HUES6 (cell line): ENCODE measurements at regions not wholly inside any gene's neighbourhood (a gene's known extent, or its start where the extent isn't known, plus 50 kb on each side); places are given as distances from the start of the nearest gene placed in this dataset.

Experiments used
- H3K27ac ChIP-seq: 2 replicates; pipeline ENCODE4 v1.7.0; 2013; ENCODE audit warnings: low read depth, mild to moderate bottlenecking, low read length, inconsistent platforms
- H3K27me3 ChIP-seq: 2 replicates; pipeline ENCODE4 v1.6.1; 2013; ENCODE audit warnings: low read length; ENCODE audit not compliant: control insufficient read depth, insufficient read depth
- H3K36me3 ChIP-seq: 2 replicates; pipeline ENCODE4 v1.6.1; 2013; ENCODE audit warnings: low read length; ENCODE audit not compliant: control insufficient read depth, insufficient read depth
- H3K4me1 ChIP-seq: 2 replicates; pipeline ENCODE4 v1.6.1; 2013; ENCODE audit warnings: low read length; ENCODE audit not compliant: control insufficient read depth, insufficient read depth
- H3K4me3 ChIP-seq: 2 replicates; pipeline ENCODE4 v1.5.1; 2013; ENCODE audit warnings: low read depth, low read length
- H3K9ac ChIP-seq: one replicate; pipeline ENCODE4 v1.6.1; 2013; ENCODE audit warnings: mild to moderate bottlenecking, low read length
- H3K9me3 ChIP-seq: 2 replicates; pipeline ENCODE4 v1.6.1; 2013; ENCODE audit warnings: low read depth, low read length; ENCODE audit not compliant: control insufficient read depth, insufficient read depth

- H3K4me1 ChIP-seq: peaks cover 12% of the 10 kb centered on the region; the same call in 1 of the 2 replicates
- H3K27ac ChIP-seq: no peak overlapping the region
- no peaks in the 10 kb centered on the region for H3K27me3 ChIP-seq
- H3K36me3 ChIP-seq: no peaks in the 10 kb centered on the region
- no peak overlapping the region for H3K4me3 ChIP-seq
- no peak overlapping the region for H3K9ac ChIP-seq
- H3K9me3 ChIP-seq: peaks cover 19% of the 10 kb centered on the region
Observed at GRCh38 chr20:60274717-60275116, 316.5 kb downstream of the CDH26 start.

DNA sequence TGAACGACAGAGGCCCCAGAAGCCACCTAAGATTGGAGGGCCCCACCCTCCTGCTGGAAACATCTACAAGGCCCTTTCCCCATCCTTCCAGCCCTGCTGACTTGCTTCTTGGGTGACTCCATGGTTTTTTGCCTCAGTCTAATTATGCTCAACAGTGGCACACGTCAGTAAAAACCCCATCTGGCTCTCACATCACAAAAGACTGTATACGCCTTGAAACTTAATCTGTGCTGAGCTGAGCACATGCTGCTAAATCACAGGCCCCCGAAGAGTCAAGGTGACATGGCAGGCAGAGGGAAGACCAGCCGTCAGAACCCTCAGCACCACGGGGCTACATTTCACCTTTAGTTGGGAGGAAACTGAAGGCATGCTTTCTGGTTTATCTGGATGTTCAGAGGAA, 323.1 kb downstream of the CDH26 start:
- no peak overlapping the region for H3K27ac ChIP-seq
- no peak overlapping the region for H3K9ac ChIP-seq
- no peaks in the 10 kb centered on the region for H3K36me3 ChIP-seq
- H3K4me3 ChIP-seq: no peak overlapping the region
- no peaks in the 10 kb centered on the region for H3K4me1 ChIP-seq
- peaks cover 66% of the 10 kb centered on the region for H3K9me3 ChIP-seq
- no peaks in the 10 kb centered on the region for H3K27me3 ChIP-seq

- H3K9ac ChIP-seq: no peak overlapping the region
- no peaks in the 10 kb centered on the region for H3K4me1 ChIP-seq
- H3K27ac ChIP-seq: no peak overlapping the region
- peaks cover 76% of the 10 kb centered on the region for H3K9me3 ChIP-seq
- no peaks in the 10 kb centered on the region for H3K27me3 ChIP-seq
- no peak overlapping the region for H3K4me3 ChIP-seq
- no peaks in the 10 kb centered on the region for H3K36me3 ChIP-seq
Observed at GRCh38 chr20:60283281-60283680, 325.1 kb downstream of the CDH26 start.

DNA sequence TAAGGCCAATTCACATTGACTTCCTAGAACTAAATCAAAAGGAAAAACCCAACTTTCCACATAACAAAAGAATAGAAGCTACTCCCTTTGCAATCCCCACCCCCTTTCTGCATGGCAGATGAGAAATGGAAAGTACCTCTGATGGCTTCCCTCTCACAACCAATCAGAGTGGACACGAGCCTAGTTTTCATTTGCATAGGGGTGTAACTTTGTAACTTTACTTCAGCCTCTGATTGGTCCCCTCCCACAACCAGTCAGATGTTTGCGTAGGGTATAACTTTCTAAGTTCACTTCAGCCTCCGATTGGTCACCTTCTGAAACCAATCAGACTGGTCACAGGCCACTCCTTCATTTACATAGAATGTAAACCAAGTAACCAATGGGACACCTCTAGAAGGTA, 328.5 kb downstream of the CDH26 start:
- Histone ChIP-seq H3K9ac (no peak overlapping the region), H3K27me3 (no peaks in the 10 kb centered on the region), H3K4me3 (no peak overlapping the region), H3K36me3 (no peaks in the 10 kb centered on the region), H3K4me1 (no peaks in the 10 kb centered on the region), H3K27ac (no peak overlapping the region), H3K9me3 (peaks cover 83% of the 10 kb centered on the region)

DNA sequence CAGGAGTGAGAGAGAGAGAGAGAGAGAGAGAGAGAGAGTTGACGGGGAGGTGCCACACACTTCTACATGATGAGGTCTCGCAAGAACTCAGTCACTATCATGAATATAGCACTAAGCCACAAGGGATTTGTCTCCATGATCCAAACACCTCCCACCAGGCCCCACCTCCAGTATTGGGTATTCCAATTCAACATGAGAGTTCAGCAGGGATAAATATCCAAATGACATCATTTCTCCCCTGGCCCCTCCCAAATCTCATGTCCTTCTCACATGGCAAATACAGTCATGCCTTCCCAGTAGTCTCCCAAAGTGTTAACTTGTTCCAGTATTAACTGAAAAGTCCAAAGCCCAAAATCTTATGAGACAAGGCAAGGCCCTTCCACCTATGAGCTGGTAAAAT, 330.7 kb downstream of the CDH26 start:
- no peaks in the 10 kb centered on the region for H3K36me3 ChIP-seq
- H3K9ac ChIP-seq: no peak overlapping the region
- H3K27me3 ChIP-seq: no peaks in the 10 kb centered on the region
- H3K9me3 ChIP-seq: peaks cover 72% of the 10 kb centered on the region
- no peaks in the 10 kb centered on the region for H3K4me1 ChIP-seq
- no peak overlapping the region for H3K4me3 ChIP-seq
- H3K27ac ChIP-seq: no peak overlapping the region

- no peaks in the 10 kb centered on the region for H3K4me1 ChIP-seq
- H3K36me3 ChIP-seq: no peaks in the 10 kb centered on the region
- H3K27me3 ChIP-seq: no peaks in the 10 kb centered on the region
- H3K4me3 ChIP-seq: no peak overlapping the region
- H3K9me3 ChIP-seq: peaks cover 42% of the 10 kb centered on the region
- H3K9ac ChIP-seq: no peak overlapping the region
- no peak overlapping the region for H3K27ac ChIP-seq
Observed at GRCh38 chr20:60292001-60292520, 333.8 kb downstream of the CDH26 start.

GRCh38 chr20:60294632-60295031, 336.4 kb downstream of the CDH26 start:
- no peaks in the 10 kb centered on the region for H3K27me3 ChIP-seq
- H3K9me3 ChIP-seq: peaks cover 20% of the 10 kb centered on the region
- no peaks in the 10 kb centered on the region for H3K4me1 ChIP-seq
- no peaks in the 10 kb centered on the region for H3K36me3 ChIP-seq
- no peak overlapping the region for H3K27ac ChIP-seq
- no peak overlapping the region for H3K9ac ChIP-seq
- no peak overlapping the region for H3K4me3 ChIP-seq

GRCh38 chr20:60295214-60295613, 337.0 kb downstream of the CDH26 start:
- Histone ChIP-seq H3K4me3 (no peak overlapping the region), H3K4me1 (no peaks in the 10 kb centered on the region), H3K36me3 (no peaks in the 10 kb centered on the region), H3K9me3 (peaks cover 15% of the 10 kb centered on the region), H3K27ac (no peak overlapping the region), H3K9ac (no peak overlapping the region), H3K27me3 (no peaks in the 10 kb centered on the region)

- Histone ChIP-seq H3K27me3 (no peaks in the 10 kb centered on the region), H3K4me1 (no peaks in the 10 kb centered on the region), H3K9ac (no peak overlapping the region), H3K9me3 (no peaks in the 10 kb centered on the region), H3K4me3 (no peak overlapping the region), H3K27ac (no peak overlapping the region), H3K36me3 (no peaks in the 10 kb centered on the region)
Observed at GRCh38 chr20:60297649-60298048, 339.4 kb downstream of the CDH26 start.

- Histone ChIP-seq H3K27me3 (no peaks in the 10 kb centered on the region), H3K27ac (no peak overlapping the region)
Observed at GRCh38 chr20:60298647-60299046, 340.4 kb downstream of the CDH26 start.

DNA sequence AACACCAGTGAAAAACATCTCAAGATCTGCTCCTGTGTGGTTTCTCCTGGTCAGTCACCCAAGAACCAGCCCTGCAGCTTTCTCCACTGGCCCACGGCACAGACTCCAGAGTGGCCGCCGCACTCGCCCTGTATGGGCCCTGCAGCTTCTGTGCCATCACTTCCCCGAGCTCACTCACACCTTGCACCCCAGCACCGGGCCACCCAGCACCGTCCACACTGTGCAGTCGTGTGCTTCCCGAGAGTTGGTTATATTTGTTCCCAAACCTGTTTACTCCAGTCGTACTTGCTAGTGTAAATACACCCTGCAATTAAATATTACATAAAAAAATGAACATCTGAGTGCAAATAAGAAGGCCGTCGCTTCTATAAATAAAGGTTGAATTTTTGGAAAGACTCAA, 341.7 kb downstream of the CDH26 start:
- no peak overlapping the region for H3K4me3 ChIP-seq
- no peaks in the 10 kb centered on the region for H3K9me3 ChIP-seq
- H3K4me1 ChIP-seq: 0 out of 2 replicates have a peak, but pooled peaks cover 5% of the 10 kb centered on the region
- H3K27me3 ChIP-seq: no peaks in the 10 kb centered on the region; the same call in 1 of the 2 replicates
- no peaks in the 10 kb centered on the region for H3K36me3 ChIP-seq
- no peak overlapping the region for H3K9ac ChIP-seq
- no peak overlapping the region for H3K27ac ChIP-seq

More at GRCh38 chr20:60298647-60299046, 340.4 kb downstream of the CDH26 start:
- no peaks in the 10 kb centered on the region for H3K9me3 ChIP-seq
- H3K4me3 ChIP-seq: no peak overlapping the region
- H3K4me1 ChIP-seq: 0 out of 2 replicates have a peak, but pooled peaks cover 5% of the 10 kb centered on the region
- no peaks in the 10 kb centered on the region for H3K36me3 ChIP-seq
- no peak overlapping the region for H3K9ac ChIP-seq

GRCh38 chr20:60300374-60300773, 342.2 kb downstream of the CDH26 start:
- Histone ChIP-seq H3K4me1 (0 out of 2 replicates have a peak, but pooled peaks cover 5% of the 10 kb centered on the region), H3K9ac (no peak overlapping the region), H3K36me3 (no peaks in the 10 kb centered on the region), H3K4me3 (no peak overlapping the region), H3K9me3 (no peaks in the 10 kb centered on the region), H3K27me3 (peaks cover 4% of the 10 kb centered on the region; the same call in 1 of the 2 replicates), H3K27ac (no peak overlapping the region)
